ENCODE measurements at regions not wholly inside any gene's neighbourhood (a gene's known extent, or its start where the extent isn't known, plus 50 kb on each side); places are given as distances from the start of the nearest gene placed in this dataset.

- TF ChIP-seq POLR2AphosphoS5 (IDR thresholded peaks at IDR 0.05; ENCODE audit: low read depth, low read length) (no peak), POLR2A (IDR thresholded peaks at IDR 0.05; ENCODE audit: low read depth, low read length) (no peak), TAF1 (IDR thresholded peaks at IDR 0.05; ENCODE audit: low read depth, low read length) (no peak), SPI1 (IDR thresholded peaks at IDR 0.05; ENCODE audit: low read depth, low read length) (no peak), PAX5 (IDR thresholded peaks at IDR 0.05; ENCODE audit: insufficient read depth, low read length, severe bottlenecking) (no peak), POU2F2 (IDR thresholded peaks at IDR 0.05; ENCODE audit: low read depth, low read length) (no peak)
Measured at GRCh38 chr1:216921866-216922265, 198.6 kb upstream of the ESRRG start.

Measured in GM12891 (cell line).